ENCODE measurements at regions not wholly inside any gene's neighbourhood (a gene's known extent, or its start where the extent isn't known, plus 50 kb on each side); places are given as distances from the start of the nearest gene placed in this dataset.

DNA sequence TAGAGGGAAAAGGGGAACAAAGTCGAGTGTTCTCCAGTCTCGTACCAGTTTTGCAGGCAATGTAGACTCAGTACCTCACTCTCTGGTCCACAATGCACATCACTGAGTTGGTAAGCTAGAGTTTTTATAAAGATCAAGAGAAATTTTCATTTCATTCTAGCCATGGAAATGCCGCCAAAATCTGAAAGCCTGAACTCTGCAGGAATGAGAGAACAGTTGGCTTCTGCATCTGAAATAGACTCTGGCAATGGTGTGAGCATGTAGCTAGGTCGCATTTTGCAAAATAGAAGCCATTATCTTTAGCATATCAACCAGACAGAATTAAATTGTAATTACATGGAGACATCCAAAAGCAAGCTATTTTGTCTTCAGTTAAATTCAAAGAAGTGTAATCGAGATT, 381.0 kb downstream of the NOVA1 start:
- TF ChIP-seq, protein P1, sequence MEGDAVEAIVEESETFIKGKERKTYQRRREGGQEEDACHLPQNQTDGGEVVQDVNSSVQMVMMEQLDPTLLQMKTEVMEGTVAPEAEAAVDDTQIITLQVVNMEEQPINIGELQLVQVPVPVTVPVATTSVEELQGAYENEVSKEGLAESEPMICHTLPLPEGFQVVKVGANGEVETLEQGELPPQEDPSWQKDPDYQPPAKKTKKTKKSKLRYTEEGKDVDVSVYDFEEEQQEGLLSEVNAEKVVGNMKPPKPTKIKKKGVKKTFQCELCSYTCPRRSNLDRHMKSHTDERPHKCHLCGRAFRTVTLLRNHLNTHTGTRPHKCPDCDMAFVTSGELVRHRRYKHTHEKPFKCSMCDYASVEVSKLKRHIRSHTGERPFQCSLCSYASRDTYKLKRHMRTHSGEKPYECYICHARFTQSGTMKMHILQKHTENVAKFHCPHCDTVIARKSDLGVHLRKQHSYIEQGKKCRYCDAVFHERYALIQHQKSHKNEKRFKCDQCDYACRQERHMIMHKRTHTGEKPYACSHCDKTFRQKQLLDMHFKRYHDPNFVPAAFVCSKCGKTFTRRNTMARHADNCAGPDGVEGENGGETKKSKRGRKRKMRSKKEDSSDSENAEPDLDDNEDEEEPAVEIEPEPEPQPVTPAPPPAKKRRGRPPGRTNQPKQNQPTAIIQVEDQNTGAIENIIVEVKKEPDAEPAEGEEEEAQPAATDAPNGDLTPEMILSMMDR (IDR thresholded peaks at IDR 0.05; ENCODE audit: poor library complexity) = no peak
- no peak for TF ChIP-seq EZH2 (IDR thresholded peaks at IDR 0.05; ENCODE audit: borderline replicate concordance)

All from hepatocyte (in vitro differentiated cells).